ENCODE measurements at regions not wholly inside any gene's neighbourhood (a gene's known extent, or its start where the extent isn't known, plus 50 kb on each side); places are given as distances from the start of the nearest gene placed in this dataset.

GRCh38 chr5:9782826-9783560, 152.8 kb upstream of the TAS2R1 start:
- CTCF ChIA-PET = no interaction called here
- POLR2A ChIA-PET = no interaction called here
- DNase-seq (ENCODE audit: extremely low spot score) = no peak
- TF ChIP-seq SP1 (IDR thresholded peaks at IDR 0.05) (no peak), ELF4 (IDR thresholded peaks at IDR 0.05) (no peak), CTBP1 (IDR thresholded peaks at IDR 0.05; ENCODE audit: borderline replicate concordance) (no peak), ARNT (IDR thresholded peaks at IDR 0.05) (no peak), PKNOX1 (IDR thresholded peaks at IDR 0.05) (no peak), NFRKB (IDR thresholded peaks at IDR 0.05) (no peak), TARDBP (IDR thresholded peaks at IDR 0.05) (no peak), HDGF (IDR thresholded peaks at IDR 0.05; ENCODE audit: borderline replicate concordance) (no peak), ZNF384 (IDR thresholded peaks at IDR 0.05) (no peak), FOXM1 (IDR thresholded peaks at IDR 0.05; ENCODE audit: borderline replicate concordance) (no peak), BHLHE40 (IDR thresholded peaks at IDR 0.05; ENCODE audit: borderline replicate concordance) (no peak), FOXK2 (IDR thresholded peaks at IDR 0.05) (no peak), LEF1 (IDR thresholded peaks at IDR 0.05; ENCODE audit: borderline replicate concordance) (no peak), FOXA1 (IDR thresholded peaks at IDR 0.05) (no peak)

- no peak for TF ChIP-seq FOXM1 (IDR thresholded peaks at IDR 0.05; ENCODE audit: borderline replicate concordance)
- no peak for TF ChIP-seq SP1 (IDR thresholded peaks at IDR 0.05)
- no peak for TF ChIP-seq L3MBTL2 (conservative IDR thresholded peaks at IDR 0.05)
- no peak for TF ChIP-seq CTBP1 (IDR thresholded peaks at IDR 0.05; ENCODE audit: borderline replicate concordance)
- ChIA-PET POLR2A (no interaction called here), CTCF (no interaction called here)
- DNase-seq (ENCODE audit: extremely low spot score) = no peak
Measured at GRCh38 chr5:9781890-9782289, 151.7 kb upstream of the TAS2R1 start.

GRCh38 chr5:9781275-9781674, 151.1 kb upstream of the TAS2R1 start:
- TF ChIP-seq TARDBP (IDR thresholded peaks at IDR 0.05) (no peak), L3MBTL2 (conservative IDR thresholded peaks at IDR 0.05) (no peak), FOXK2 (IDR thresholded peaks at IDR 0.05) (no peak), HDGF (IDR thresholded peaks at IDR 0.05; ENCODE audit: borderline replicate concordance) (no peak), FOXM1 (IDR thresholded peaks at IDR 0.05; ENCODE audit: borderline replicate concordance) (no peak), PKNOX1 (IDR thresholded peaks at IDR 0.05) (no peak), LEF1 (IDR thresholded peaks at IDR 0.05; ENCODE audit: borderline replicate concordance) (no peak), ZNF384 (IDR thresholded peaks at IDR 0.05) (no peak), SUZ12 (IDR thresholded peaks at IDR 0.05) (no peak), ELF4 (IDR thresholded peaks at IDR 0.05) (no peak), ARNT (IDR thresholded peaks at IDR 0.05) (no peak), FOXA1 (IDR thresholded peaks at IDR 0.05) (no peak), BHLHE40 (IDR thresholded peaks at IDR 0.05; ENCODE audit: borderline replicate concordance) (no peak), SP1 (IDR thresholded peaks at IDR 0.05) (no peak), NFRKB (IDR thresholded peaks at IDR 0.05) (no peak), CTBP1 (IDR thresholded peaks at IDR 0.05; ENCODE audit: borderline replicate concordance) (no peak)
- ChIA-PET POLR2A (no interaction called here), CTCF (no interaction called here)
- no peak for DNase-seq (ENCODE audit: extremely low spot score)

GRCh38 chr5:9780501-9780900, 150.3 kb upstream of the TAS2R1 start:
- POLR2A ChIA-PET = no interaction called here
- no peak for DNase-seq (ENCODE audit: extremely low spot score)
- TF ChIP-seq ZNF384 (IDR thresholded peaks at IDR 0.05) (no peak), SUZ12 (IDR thresholded peaks at IDR 0.05) (no peak), ARNT (IDR thresholded peaks at IDR 0.05) (no peak), CTBP1 (IDR thresholded peaks at IDR 0.05; ENCODE audit: borderline replicate concordance) (no peak), NFRKB (IDR thresholded peaks at IDR 0.05) (no peak), SP1 (IDR thresholded peaks at IDR 0.05) (no peak), TARDBP (IDR thresholded peaks at IDR 0.05) (no peak), L3MBTL2 (conservative IDR thresholded peaks at IDR 0.05) (no peak), ELF4 (IDR thresholded peaks at IDR 0.05) (no peak), FOXA1 (IDR thresholded peaks at IDR 0.05) (no peak), HDGF (IDR thresholded peaks at IDR 0.05; ENCODE audit: borderline replicate concordance) (no peak), BHLHE40 (IDR thresholded peaks at IDR 0.05; ENCODE audit: borderline replicate concordance) (no peak), FOXM1 (IDR thresholded peaks at IDR 0.05; ENCODE audit: borderline replicate concordance) (no peak), FOXK2 (IDR thresholded peaks at IDR 0.05) (no peak), LEF1 (IDR thresholded peaks at IDR 0.05; ENCODE audit: borderline replicate concordance) (no peak)
- CTCF ChIA-PET = no interaction called here

GRCh38 chr5:9776525-9776924, 146.4 kb upstream of the TAS2R1 start:
- ChIA-PET CTCF (no interaction called here), POLR2A (no interaction called here)
- no peak for DNase-seq (ENCODE audit: extremely low spot score)
- TF ChIP-seq LEF1 (IDR thresholded peaks at IDR 0.05; ENCODE audit: borderline replicate concordance) (no peak), CTBP1 (IDR thresholded peaks at IDR 0.05; ENCODE audit: borderline replicate concordance) (no peak), ARNT (IDR thresholded peaks at IDR 0.05) (no peak), PKNOX1 (IDR thresholded peaks at IDR 0.05) (no peak), FOXM1 (IDR thresholded peaks at IDR 0.05; ENCODE audit: borderline replicate concordance) (no peak), SP1 (IDR thresholded peaks at IDR 0.05) (no peak), HDGF (IDR thresholded peaks at IDR 0.05; ENCODE audit: borderline replicate concordance) (no peak), ZNF384 (IDR thresholded peaks at IDR 0.05) (no peak), FOXK2 (IDR thresholded peaks at IDR 0.05) (no peak), SUZ12 (IDR thresholded peaks at IDR 0.05) (no peak), TARDBP (IDR thresholded peaks at IDR 0.05) (no peak), L3MBTL2 (conservative IDR thresholded peaks at IDR 0.05) (no peak), ELF4 (IDR thresholded peaks at IDR 0.05) (no peak), NFRKB (IDR thresholded peaks at IDR 0.05) (no peak), FOXA1 (IDR thresholded peaks at IDR 0.05) (no peak), BHLHE40 (IDR thresholded peaks at IDR 0.05; ENCODE audit: borderline replicate concordance) (no peak)

- CTCF ChIA-PET = no interaction called here
- no peak for DNase-seq (ENCODE audit: extremely low spot score)
- TF ChIP-seq ARNT (IDR thresholded peaks at IDR 0.05) = no peak
- no peak for TF ChIP-seq L3MBTL2 (conservative IDR thresholded peaks at IDR 0.05)
- no peak for TF ChIP-seq NFRKB (IDR thresholded peaks at IDR 0.05)
- TF ChIP-seq PKNOX1 (IDR thresholded peaks at IDR 0.05) = no peak
- TF ChIP-seq SUZ12 (IDR thresholded peaks at IDR 0.05) = no peak
- no peak for TF ChIP-seq ZNF384 (IDR thresholded peaks at IDR 0.05)
- no peak for TF ChIP-seq SP1 (IDR thresholded peaks at IDR 0.05)
- TF ChIP-seq LEF1 (IDR thresholded peaks at IDR 0.05; ENCODE audit: borderline replicate concordance) = no peak
- no peak for TF ChIP-seq BHLHE40 (IDR thresholded peaks at IDR 0.05; ENCODE audit: borderline replicate concordance)
- no peak for TF ChIP-seq FOXK2 (IDR thresholded peaks at IDR 0.05)
- TF ChIP-seq TARDBP (IDR thresholded peaks at IDR 0.05) = no peak
- no peak for TF ChIP-seq ELF4 (IDR thresholded peaks at IDR 0.05)
- TF ChIP-seq CTBP1 (IDR thresholded peaks at IDR 0.05; ENCODE audit: borderline replicate concordance) = no peak
- no peak for TF ChIP-seq FOXM1 (IDR thresholded peaks at IDR 0.05; ENCODE audit: borderline replicate concordance)
- no peak for TF ChIP-seq FOXA1 (IDR thresholded peaks at IDR 0.05)
- no peak for TF ChIP-seq HDGF (IDR thresholded peaks at IDR 0.05; ENCODE audit: borderline replicate concordance)
- POLR2A ChIA-PET = no interaction called here
Measured at GRCh38 chr5:9775339-9775738, 145.2 kb upstream of the TAS2R1 start.
